GM18858 (cell line): ENCODE measurements at regions not wholly inside any gene's neighbourhood (a gene's known extent, or its start where the extent isn't known, plus 50 kb on each side); places are given as distances from the start of the nearest gene placed in this dataset.
"Not testable (repeated sequence)": the region's sequence is repeated elsewhere in the genome, so short reads cannot be mapped to it uniquely, and the experiment has no call there.

Experiments
- ATAC-seq: cut with Tn5 transposase; IDR thresholded peaks from one replicate; pipeline ENCODE4 v1.9.1; 2021; ENCODE audit not compliant: unreplicated experiment

GRCh38 chr4:86478151-86478550 lies 116.0 kb upstream of the PTPN13 start:
- not testable (repeated sequence) for ATAC-seq

- ATAC-seq: no peak
Observed at GRCh38 chr4:86481440-86481839, 112.7 kb upstream of the PTPN13 start.

GRCh38 chr4:86482306-86483172 lies 111.6 kb upstream of the PTPN13 start:
- no peak for ATAC-seq

- ATAC-seq: no peak
Observed at GRCh38 chr4:86483173-86483490, 111.0 kb upstream of the PTPN13 start.

GRCh38 chr4:86483773-86484172 lies 110.3 kb upstream of the PTPN13 start:
- ATAC-seq: no peak

GRCh38 chr4:86484241-86484640 lies 109.9 kb upstream of the PTPN13 start:
- ATAC-seq: no peak

- ATAC-seq: no peak
Observed at GRCh38 chr4:86487738-86488348, 106.3 kb upstream of the PTPN13 start.

- ATAC-seq: no peak
Observed at GRCh38 chr4:86493460-86493859, 100.7 kb upstream of the PTPN13 start.

- no peak for ATAC-seq
Observed at GRCh38 chr4:86496094-86497080, 97.7 kb upstream of the PTPN13 start.

GRCh38 chr4:86497131-86497530 lies 97.0 kb upstream of the PTPN13 start:
- no peak for ATAC-seq

- peak; percentile 83 for ATAC-seq
Observed at GRCh38 chr4:86497980-86498862, 95.9 kb upstream of the PTPN13 start.

- ATAC-seq: no peak
Observed at GRCh38 chr4:86498863-86499166, 95.3 kb upstream of the PTPN13 start.

- ATAC-seq: no peak
Observed at GRCh38 chr4:86500527-86500926, 93.6 kb upstream of the PTPN13 start.

- no peak for ATAC-seq
Observed at GRCh38 chr4:86502081-86502480, 92.0 kb upstream of the PTPN13 start.

GRCh38 chr4:86506591-86506990 lies 87.5 kb upstream of the PTPN13 start:
- no peak for ATAC-seq

GRCh38 chr4:86508436-86508835 lies 85.7 kb upstream of the PTPN13 start:
- ATAC-seq: no peak

- ATAC-seq: no peak
Observed at GRCh38 chr4:86511590-86511989, 82.5 kb upstream of the PTPN13 start.

GRCh38 chr4:86512631-86513030 lies 81.5 kb upstream of the PTPN13 start:
- ATAC-seq: no peak

- not testable (repeated sequence) for ATAC-seq
Observed at GRCh38 chr4:86515963-86516362, 78.2 kb upstream of the PTPN13 start.

- no peak for ATAC-seq
Observed at GRCh38 chr4:86521373-86521969, 72.6 kb upstream of the PTPN13 start.
